MM.1S (cell line): ENCODE measurements at regions not wholly inside any gene's neighbourhood (a gene's known extent, or its start where the extent isn't known, plus 50 kb on each side); places are given as distances from the start of the nearest gene placed in this dataset.

Experiments
- CTCF ChIP-seq: fragments of 300-600 bp; sonication (generic); IDR thresholded peaks from 2 replicates; pipeline ENCODE4 v1.5.1; 2016; ENCODE audit warnings: antibody characterized with exemption, low read length, mixed read lengths
- EZH2phosphoT487 ChIP-seq: fragments of 300-600 bp; sonication (generic); IDR thresholded peaks from 2 replicates; pipeline ENCODE4 v1.6.1; 2018; ENCODE audit warnings: antibody characterized with exemption, low read length

GRCh38 chr7:41046221-41046761 lies 656.6 kb downstream of the INHBA start:
- TF ChIP-seq CTCF (no peak), EZH2phosphoT487 (no peak)
